ENCODE measurements at regions not wholly inside any gene's neighbourhood (a gene's known extent, or its start where the extent isn't known, plus 50 kb on each side); places are given as distances from the start of the nearest gene placed in this dataset.
"Not testable (repeated sequence)": the region's sequence is repeated elsewhere in the genome, so short reads cannot be mapped to it uniquely, and the experiment has no call there.

GRCh38 chr1:98119796-98120195 is 199.0 kb upstream of the DPYD start:
- DNase-seq (ENCODE audit: low spot score) = no peak
- TF ChIP-seq, protein P1, sequence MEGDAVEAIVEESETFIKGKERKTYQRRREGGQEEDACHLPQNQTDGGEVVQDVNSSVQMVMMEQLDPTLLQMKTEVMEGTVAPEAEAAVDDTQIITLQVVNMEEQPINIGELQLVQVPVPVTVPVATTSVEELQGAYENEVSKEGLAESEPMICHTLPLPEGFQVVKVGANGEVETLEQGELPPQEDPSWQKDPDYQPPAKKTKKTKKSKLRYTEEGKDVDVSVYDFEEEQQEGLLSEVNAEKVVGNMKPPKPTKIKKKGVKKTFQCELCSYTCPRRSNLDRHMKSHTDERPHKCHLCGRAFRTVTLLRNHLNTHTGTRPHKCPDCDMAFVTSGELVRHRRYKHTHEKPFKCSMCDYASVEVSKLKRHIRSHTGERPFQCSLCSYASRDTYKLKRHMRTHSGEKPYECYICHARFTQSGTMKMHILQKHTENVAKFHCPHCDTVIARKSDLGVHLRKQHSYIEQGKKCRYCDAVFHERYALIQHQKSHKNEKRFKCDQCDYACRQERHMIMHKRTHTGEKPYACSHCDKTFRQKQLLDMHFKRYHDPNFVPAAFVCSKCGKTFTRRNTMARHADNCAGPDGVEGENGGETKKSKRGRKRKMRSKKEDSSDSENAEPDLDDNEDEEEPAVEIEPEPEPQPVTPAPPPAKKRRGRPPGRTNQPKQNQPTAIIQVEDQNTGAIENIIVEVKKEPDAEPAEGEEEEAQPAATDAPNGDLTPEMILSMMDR (IDR thresholded peaks at IDR 0.05; ENCODE audit: borderline replicate concordance, control extremely low read depth, extremely low read depth, insufficient read depth, missing control alignments) = no peak
- in situ Hi-C loops (cut with MboI; ENCODE audit: low sequenced_read_pairs, unreplicated experiment) = no loop called here

GRCh38 chr1:98113811-98114210 is 193.0 kb upstream of the DPYD start:
- TF ChIP-seq, protein P1 (IDR thresholded peaks at IDR 0.05; ENCODE audit: borderline replicate concordance, control extremely low read depth, extremely low read depth, insufficient read depth, missing control alignments) = no peak
- in situ Hi-C loops (cut with MboI; ENCODE audit: low sequenced_read_pairs, unreplicated experiment) = no loop called here
- DNase-seq (ENCODE audit: low spot score) = no peak

GRCh38 chr1:98112626-98113025 is 191.8 kb upstream of the DPYD start:
- TF ChIP-seq, protein P1 (IDR thresholded peaks at IDR 0.05; ENCODE audit: borderline replicate concordance, control extremely low read depth, extremely low read depth, insufficient read depth, missing control alignments) = no peak
- in situ Hi-C loops (cut with MboI; ENCODE audit: low sequenced_read_pairs, unreplicated experiment) = no loop called here
- DNase-seq (ENCODE audit: low spot score) = no peak

GRCh38 chr1:98110674-98111073 is 189.8 kb upstream of the DPYD start:
- in situ Hi-C loops (cut with MboI; ENCODE audit: low sequenced_read_pairs, unreplicated experiment) = no loop called here
- no peak for DNase-seq (ENCODE audit: low spot score)
- TF ChIP-seq, protein P1 (IDR thresholded peaks at IDR 0.05; ENCODE audit: borderline replicate concordance, control extremely low read depth, extremely low read depth, insufficient read depth, missing control alignments) = no peak

DNA sequence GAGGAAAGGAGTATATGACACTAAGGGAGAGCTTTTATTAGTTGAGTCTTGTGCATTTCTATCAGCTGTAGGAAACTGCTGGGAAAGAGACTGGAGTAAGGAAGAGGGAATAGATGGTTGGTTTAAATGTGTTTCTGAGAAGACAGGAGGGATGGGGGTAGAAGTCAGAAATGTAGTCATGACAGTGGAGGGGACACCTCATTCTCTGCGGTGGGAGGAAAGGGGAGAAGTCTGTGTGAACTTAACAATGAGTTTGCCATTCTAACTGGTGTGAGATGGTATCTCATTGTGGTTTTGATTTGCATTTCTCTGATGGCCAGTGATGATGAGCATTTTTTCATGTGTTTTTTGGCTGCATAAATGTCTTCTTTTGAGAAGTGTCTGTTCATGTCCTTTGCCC is 187.5 kb upstream of the DPYD start:
- DNase-seq (ENCODE audit: low spot score); in situ Hi-C loops (cut with MboI; ENCODE audit: low sequenced_read_pairs, unreplicated experiment): not testable (repeated sequence)

- TF ChIP-seq, protein P1 (IDR thresholded peaks at IDR 0.05; ENCODE audit: borderline replicate concordance, control extremely low read depth, extremely low read depth, insufficient read depth, missing control alignments) = no peak
- DNase-seq (ENCODE audit: low spot score) = no peak
- in situ Hi-C loops (cut with MboI; ENCODE audit: low sequenced_read_pairs, unreplicated experiment) = no loop called here
Observed at GRCh38 chr1:98107256-98107655, 186.4 kb upstream of the DPYD start.

GRCh38 chr1:98104289-98104688 is 183.5 kb upstream of the DPYD start:
- TF ChIP-seq, protein P1 (IDR thresholded peaks at IDR 0.05; ENCODE audit: borderline replicate concordance, control extremely low read depth, extremely low read depth, insufficient read depth, missing control alignments) = no peak
- in situ Hi-C loops (cut with MboI; ENCODE audit: low sequenced_read_pairs, unreplicated experiment) = no loop called here
- DNase-seq (ENCODE audit: low spot score) = no peak

Measured in GM13976 (cell line).